ENCODE measurements at regions not wholly inside any gene's neighbourhood (a gene's known extent, or its start where the extent isn't known, plus 50 kb on each side); places are given as distances from the start of the nearest gene placed in this dataset.

DNA sequence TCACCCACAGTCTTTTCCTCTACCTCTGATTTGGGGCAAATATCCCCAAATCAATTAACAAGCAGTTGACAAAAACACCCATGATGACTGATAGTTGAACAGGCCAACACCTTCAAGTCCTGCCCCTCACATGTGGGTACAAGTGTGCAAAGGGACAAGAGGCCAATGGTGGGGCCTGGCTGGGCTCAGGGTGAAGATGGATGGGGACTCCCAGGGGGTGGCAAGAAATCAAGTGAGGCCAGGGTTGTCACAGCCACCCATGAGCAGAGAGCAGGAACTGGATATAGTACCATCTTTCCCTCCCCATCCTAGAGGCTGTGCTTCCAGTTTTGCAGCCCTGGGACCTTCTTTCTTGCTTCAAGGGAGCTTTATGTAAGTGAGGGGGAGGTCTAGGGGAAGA, 270.2 kb upstream of the TOPAZ1 start:
- ATAC-seq (no peak), DNase-seq (no peak)
- no peak overlapping the region for H3K27ac ChIP-seq
- no peaks in the 10 kb centered on the region for H3K4me1 ChIP-seq
- intact Hi-C loops (cut with DNase I), result no loop called here
- peaks cover 0 to 20% of the 10 kb centered on the region in 2 donors for H3K27me3 ChIP-seq
- H3K9me3 ChIP-seq, result peaks cover 0 to 6% of the 10 kb centered on the region in 2 donors
- no peak overlapping the region for H3K4me3 ChIP-seq
- no peaks in the 10 kb centered on the region for H3K36me3 ChIP-seq
- TF ChIP-seq, protein P1, sequence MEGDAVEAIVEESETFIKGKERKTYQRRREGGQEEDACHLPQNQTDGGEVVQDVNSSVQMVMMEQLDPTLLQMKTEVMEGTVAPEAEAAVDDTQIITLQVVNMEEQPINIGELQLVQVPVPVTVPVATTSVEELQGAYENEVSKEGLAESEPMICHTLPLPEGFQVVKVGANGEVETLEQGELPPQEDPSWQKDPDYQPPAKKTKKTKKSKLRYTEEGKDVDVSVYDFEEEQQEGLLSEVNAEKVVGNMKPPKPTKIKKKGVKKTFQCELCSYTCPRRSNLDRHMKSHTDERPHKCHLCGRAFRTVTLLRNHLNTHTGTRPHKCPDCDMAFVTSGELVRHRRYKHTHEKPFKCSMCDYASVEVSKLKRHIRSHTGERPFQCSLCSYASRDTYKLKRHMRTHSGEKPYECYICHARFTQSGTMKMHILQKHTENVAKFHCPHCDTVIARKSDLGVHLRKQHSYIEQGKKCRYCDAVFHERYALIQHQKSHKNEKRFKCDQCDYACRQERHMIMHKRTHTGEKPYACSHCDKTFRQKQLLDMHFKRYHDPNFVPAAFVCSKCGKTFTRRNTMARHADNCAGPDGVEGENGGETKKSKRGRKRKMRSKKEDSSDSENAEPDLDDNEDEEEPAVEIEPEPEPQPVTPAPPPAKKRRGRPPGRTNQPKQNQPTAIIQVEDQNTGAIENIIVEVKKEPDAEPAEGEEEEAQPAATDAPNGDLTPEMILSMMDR (IDR thresholded peaks at IDR 0.05), result no peak

DNA sequence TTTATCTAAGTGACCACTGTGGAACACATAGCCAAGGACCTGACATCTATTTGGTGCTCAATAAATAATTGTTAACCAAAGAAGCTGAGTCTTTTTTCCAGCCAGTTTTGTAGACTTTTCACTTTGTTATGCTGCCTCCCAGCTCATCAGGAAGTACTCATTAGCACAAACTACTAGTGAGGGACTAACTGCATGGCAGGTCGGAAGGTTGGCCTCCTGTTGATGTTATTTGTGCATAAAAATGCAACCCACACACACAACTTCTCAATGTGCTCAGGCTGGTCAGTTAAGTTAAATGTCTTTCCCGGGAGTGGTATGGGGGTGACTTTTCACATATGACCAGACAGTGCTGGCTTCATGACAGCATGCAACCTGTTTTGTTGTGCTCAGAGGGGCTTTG, 263.0 kb upstream of the TOPAZ1 start:
- DNase-seq, result no peak
- H3K4me1 ChIP-seq, result no peaks in the 10 kb centered on the region
- TF ChIP-seq, protein P1 (IDR thresholded peaks at IDR 0.05), result no peak
- intact Hi-C loops (cut with DNase I), result no loop called here
- ATAC-seq, result no peak
- no peaks in the 10 kb centered on the region for H3K36me3 ChIP-seq
- H3K9me3 ChIP-seq, result peaks cover 0 to 6% of the 10 kb centered on the region in 2 donors
- H3K4me3 ChIP-seq, result no peak overlapping the region
- no peak overlapping the region for H3K27ac ChIP-seq
- H3K27me3 ChIP-seq, result peaks cover 0 to 23% of the 10 kb centered on the region in 2 donors

DNA sequence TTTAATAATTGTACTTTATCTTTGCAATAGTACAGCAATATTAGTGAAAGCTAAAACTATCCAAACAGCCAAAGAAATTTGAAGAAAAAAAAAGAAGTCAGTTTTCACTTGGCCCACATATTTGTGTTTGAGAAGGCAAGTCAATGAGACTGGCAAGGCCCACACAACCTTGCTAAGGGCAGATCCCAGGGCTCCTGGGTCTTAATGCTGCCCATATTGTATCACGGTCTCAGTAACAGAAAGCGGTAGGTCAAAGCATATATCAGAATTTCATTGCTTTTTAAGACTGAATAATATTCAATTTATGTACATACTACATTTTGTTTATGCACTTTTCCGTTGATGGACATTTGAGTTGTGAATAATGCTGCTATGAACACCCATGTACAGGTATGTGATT, 262.0 kb upstream of the TOPAZ1 start:
- intact Hi-C loops (cut with DNase I), result no loop called here
- DNase-seq, result no peak

GRCh38 chr3:43994657-43995546, 246.8 kb upstream of the TOPAZ1 start:
- intact Hi-C loops (cut with DNase I), result no loop called here
- peaks cover 87 to 100% of the 10 kb centered on the region in 2 donors for H3K27me3 ChIP-seq
- TF ChIP-seq, protein P1 (IDR thresholded peaks at IDR 0.05), result no peak
- peaks cover 4 to 7% of the 10 kb centered on the region in 2 donors for H3K9me3 ChIP-seq
- peaks cover 28 to 50% of the 10 kb centered on the region in 2 donors for H3K4me1 ChIP-seq
- H3K27ac ChIP-seq, result no peak overlapping the region
- peak overlapping the region in 1 of 2 donors; percentile 23 for H3K4me3 ChIP-seq
- no peaks in the 10 kb centered on the region for H3K36me3 ChIP-seq
- DNase-seq (peak in 1 of 4 donors; percentile 78), ATAC-seq (peak; percentile 41)

More for the DNA sequence above, 262.0 kb upstream of the TOPAZ1 start:
- ATAC-seq, result no peak
- Histone ChIP-seq H3K9me3 (peaks cover 0 to 6% of the 10 kb centered on the region in 2 donors), H3K27me3 (peaks cover 0 to 23% of the 10 kb centered on the region in 2 donors), H3K36me3 (no peaks in the 10 kb centered on the region), H3K4me3 (no peak overlapping the region), H3K4me1 (no peaks in the 10 kb centered on the region), H3K27ac (no peak overlapping the region)
- TF ChIP-seq, protein P1 (IDR thresholded peaks at IDR 0.05), result no peak

- Histone ChIP-seq H3K9me3 (peaks cover 4 to 7% of the 10 kb centered on the region in 2 donors), H3K4me3 (peak overlapping the region in 1 of 2 donors; percentile 23), H3K4me1 (peaks cover 28 to 50% of the 10 kb centered on the region in 2 donors), H3K27me3 (peaks cover 90 to 100% of the 10 kb centered on the region in 2 donors), H3K36me3 (no peaks in the 10 kb centered on the region), H3K27ac (no peak overlapping the region)
- ATAC-seq (no peak), DNase-seq (no peak)
- TF ChIP-seq, protein P1 (IDR thresholded peaks at IDR 0.05), result no peak
- intact Hi-C loops (cut with DNase I), result no loop called here
Observed at GRCh38 chr3:43995547-43996378, 245.9 kb upstream of the TOPAZ1 start.
